ENCODE measurements at regions not wholly inside any gene's neighbourhood (a gene's known extent, or its start where the extent isn't known, plus 50 kb on each side); places are given as distances from the start of the nearest gene placed in this dataset.
"Not testable (repeated sequence)": the region's sequence is repeated elsewhere in the genome, so short reads cannot be mapped to it uniquely, and the experiment has no call there.

- DNase-seq (ENCODE audit: low read depth in 4 of 4, low spot score in 3 of 4): no peak
These were observed 366.1 kb upstream of the ZNF32 start for GRCh38 chr10:44014644-44015250.

DNA sequence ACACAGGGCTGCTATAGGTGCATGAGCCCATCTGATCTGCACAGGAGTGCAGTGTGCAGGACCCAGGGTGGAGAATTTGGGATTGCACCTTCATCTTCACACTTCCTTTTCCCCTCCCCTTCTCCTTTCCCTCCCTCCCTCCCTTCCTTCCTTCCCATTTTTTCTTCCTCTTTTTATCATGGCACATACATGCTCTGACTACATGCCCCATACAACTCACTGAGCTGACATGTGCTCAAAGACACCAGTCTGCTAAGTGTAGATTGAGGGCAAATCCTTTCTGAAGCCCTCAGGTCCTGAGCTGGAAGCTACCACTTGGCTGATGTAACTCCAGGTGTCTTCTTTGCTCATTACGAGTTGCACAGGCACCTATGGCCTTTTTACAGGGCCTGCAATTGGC lies 365.3 kb upstream of the ZNF32 start:
- no peak for DNase-seq (ENCODE audit: low read depth in 4 of 4, low spot score in 3 of 4)

DNA sequence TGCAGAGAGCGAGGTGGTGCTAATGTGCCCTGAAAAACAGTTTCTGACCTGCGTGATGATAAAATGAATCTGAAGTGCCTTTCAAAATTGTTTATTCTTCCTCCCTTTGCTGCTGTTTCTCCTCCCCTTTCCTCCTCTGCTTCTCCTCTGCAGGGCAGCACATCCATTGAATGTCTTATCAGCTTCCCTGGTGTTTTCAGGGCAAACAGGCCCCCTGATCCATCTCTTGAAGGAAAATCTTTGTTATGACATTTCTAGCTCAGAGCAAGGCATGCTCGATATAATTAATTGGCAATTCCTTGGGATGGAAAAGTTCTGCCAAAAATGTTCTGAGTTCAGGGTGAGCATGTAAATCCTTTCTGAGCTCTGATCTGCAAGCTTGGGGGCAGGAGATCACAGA lies 364.2 kb upstream of the ZNF32 start:
- DNase-seq (ENCODE audit: low read depth in 4 of 4, low spot score in 3 of 4): no peak

DNA sequence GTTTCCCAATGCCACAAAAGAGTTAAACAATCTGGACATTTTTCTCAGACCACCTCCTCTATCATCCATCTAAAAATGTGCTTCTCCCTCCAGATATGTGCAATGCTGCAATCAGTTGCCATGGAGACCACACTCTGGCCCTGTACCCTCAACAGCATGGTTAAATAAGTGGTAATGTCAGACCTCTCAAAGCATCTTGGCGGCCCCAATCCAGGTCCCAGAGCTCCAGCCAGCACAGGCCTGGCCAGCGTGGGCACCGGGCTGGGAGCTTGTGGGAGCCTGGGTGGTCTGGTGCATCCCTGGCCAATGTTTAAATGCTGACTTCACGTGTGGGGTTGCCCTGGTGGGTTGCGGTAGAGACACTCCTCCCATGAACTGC lies 362.9 kb upstream of the ZNF32 start:
- no peak for DNase-seq (ENCODE audit: low read depth in 4 of 4, low spot score in 3 of 4)

GRCh38 chr10:44010873-44011602 lies 362.4 kb upstream of the ZNF32 start:
- no peak for DNase-seq (ENCODE audit: low read depth in 4 of 4, low spot score in 3 of 4)

GRCh38 chr10:44009891-44010632 lies 361.4 kb upstream of the ZNF32 start:
- DNase-seq (ENCODE audit: low read depth in 4 of 4, low spot score in 3 of 4): no peak

DNA sequence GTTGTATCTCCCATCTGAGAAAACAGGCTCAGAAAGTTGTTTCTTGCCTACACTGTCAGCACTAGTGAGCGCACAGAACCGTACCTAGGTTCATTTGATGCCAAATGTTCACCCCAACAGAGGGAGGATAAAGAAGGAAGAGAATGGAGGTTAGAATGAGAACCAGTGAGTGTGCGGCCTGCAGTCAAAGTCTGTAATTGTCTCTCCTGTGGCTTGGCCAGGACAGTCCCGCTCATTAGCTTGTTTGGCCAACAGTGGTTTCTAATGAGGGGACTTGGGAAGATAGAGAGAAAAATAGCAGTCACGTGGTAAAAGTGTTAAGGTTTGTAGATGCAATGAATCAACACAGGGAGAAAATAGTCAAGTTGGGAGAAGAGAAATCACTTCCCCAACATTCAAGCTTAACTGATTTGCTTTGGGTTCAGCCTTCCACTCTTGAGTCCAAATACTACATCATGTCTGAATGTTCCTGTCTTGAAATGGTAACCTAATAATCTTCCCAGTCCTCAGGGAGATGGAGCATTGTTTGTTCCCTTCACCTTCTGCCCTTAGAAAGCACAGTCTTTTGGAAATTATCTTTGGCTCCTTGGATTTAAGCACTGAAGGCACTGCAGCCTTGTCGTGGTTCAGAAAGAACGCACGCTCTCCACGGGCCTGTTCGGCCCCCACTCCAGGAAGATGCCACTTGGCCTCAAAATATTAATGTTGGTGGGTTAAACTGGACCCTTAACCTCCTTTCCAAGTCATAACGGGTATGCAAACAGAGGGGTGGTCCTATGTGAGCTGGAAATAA lies 360.4 kb upstream of the ZNF32 start:
- DNase-seq (ENCODE audit: low read depth in 4 of 4, low spot score in 3 of 4): no peak

DNA sequence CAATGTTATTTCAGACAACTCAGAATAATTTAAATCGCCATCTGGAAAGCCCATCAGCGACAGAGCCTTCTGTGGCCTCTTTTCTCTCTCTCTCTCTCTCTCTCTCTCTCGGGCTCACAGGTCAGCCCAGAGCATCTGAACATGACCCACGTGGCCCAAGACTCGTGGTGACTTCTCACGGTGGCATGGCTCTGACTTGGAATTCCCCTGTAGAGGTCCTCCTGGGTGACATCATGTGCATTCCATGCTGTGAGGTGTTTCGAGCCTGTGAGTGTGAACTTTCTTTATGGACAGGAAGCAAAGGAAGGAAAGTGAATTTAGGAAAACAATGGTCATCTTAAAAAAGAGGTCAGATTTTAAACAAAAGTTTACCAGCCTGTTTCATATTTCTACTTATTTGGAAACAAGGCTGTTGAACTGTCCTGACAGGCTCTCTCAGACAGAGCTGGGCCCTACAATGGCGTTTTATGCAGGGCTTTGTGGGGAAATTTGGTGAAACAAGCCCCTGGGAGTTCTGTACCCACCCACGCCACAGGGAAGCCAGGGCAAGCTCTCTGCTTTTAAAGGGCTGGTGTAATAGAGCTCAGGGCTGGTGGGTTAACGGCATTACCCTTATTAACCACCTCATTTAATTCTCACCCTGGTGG lies 359.7 kb upstream of the ZNF32 start:
- DNase-seq (ENCODE audit: low read depth in 4 of 4, low spot score in 3 of 4): no peak

- DNase-seq (ENCODE audit: low read depth in 4 of 4, low spot score in 3 of 4): no peak
These were observed 358.1 kb upstream of the ZNF32 start for GRCh38 chr10:44006771-44007170.

DNA sequence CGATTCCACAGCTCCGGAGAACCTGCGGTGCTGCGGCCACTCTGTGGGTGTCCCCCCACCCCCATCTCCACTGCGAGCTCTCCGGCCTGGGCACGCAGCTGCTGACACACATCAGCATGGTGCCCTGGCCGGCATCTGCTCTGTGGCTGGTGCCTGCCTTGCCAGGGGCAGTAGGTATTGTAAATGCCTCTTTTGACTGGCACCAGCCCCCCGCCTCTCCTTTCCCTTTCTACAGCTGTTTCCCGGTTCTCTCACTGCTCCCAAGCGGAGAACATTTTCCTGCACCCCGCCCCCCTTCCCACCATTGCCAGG lies 357.1 kb upstream of the ZNF32 start:
- DNase-seq (ENCODE audit: low read depth in 4 of 4, low spot score in 3 of 4): no peak

GRCh38 chr10:44004913-44005787 lies 356.5 kb upstream of the ZNF32 start:
- DNase-seq (ENCODE audit: low read depth in 4 of 4, low spot score in 3 of 4): no peak

GRCh38 chr10:43998021-43998809 lies 349.5 kb upstream of the ZNF32 start:
- DNase-seq (ENCODE audit: low read depth in 4 of 4, low spot score in 3 of 4): peak in 1 of 4 donors; percentile 22

DNA sequence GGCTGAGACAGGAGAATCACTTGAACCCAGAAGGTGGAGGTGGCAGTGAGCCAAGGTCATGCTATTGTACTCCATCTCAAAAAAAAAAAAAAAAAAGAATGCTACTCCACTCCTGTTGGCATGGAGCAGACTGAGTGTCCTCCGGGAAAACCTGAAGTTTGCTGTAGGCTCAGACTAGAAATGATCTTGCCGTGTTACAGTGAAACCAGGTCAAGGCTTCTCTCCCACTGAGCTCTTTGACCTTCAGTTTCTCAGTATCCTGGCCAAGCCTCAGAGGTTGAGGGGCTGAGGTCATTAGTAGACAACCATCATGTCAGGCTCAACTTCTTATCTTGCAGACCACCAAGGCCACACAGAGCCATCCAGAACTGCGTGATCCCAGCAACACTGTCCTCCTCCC lies 348.6 kb upstream of the ZNF32 start:
- DNase-seq (ENCODE audit: low read depth in 4 of 4, low spot score in 3 of 4): no peak

DNA sequence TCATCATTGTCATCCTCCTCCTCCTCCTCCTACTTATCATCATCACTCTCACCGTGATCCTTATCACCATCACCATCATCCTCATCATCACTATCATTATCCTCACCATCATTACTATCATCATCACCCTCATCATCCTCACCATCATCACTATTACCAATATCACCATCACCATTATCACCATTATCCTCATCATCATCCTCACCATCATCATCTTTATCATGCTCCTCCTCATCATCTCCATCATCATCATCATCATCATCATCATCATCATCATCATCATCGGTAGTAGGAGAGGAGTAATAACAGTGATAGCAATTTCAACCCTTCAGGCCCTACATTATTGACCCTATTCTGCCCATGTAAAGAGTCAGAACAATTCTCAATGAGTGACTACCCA lies 345.9 kb upstream of the ZNF32 start:
- DNase-seq (ENCODE audit: low read depth in 4 of 4, low spot score in 3 of 4): no peak

- not testable (repeated sequence) for DNase-seq (ENCODE audit: low read depth in 4 of 4, low spot score in 3 of 4)
These were observed 344.1 kb upstream of the ZNF32 start for GRCh38 chr10:43992816-43993215.

- no peak for DNase-seq (ENCODE audit: low read depth in 4 of 4, low spot score in 3 of 4)
These were observed 337.7 kb upstream of the ZNF32 start for GRCh38 chr10:43986374-43986773.

DNA sequence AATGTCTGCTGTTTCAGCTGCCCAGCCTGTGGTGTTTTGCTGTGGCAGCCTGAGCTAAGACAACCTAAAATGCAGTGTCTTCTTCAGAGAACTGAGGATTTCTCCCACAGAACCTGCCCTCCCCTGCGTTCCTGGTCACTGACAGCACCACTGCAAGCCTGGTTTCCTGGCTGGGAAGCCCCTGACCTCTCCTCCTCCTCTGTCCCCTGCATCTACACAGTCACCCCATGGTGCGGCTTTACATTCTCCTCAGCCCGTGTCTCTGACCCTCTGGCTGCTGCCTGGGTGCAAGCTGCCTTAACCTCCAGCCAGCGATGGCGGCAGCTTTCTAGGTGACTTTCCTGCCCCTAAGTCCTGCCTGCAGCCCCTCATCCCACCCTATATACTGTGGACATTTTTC lies 337.3 kb upstream of the ZNF32 start:
- no peak for DNase-seq (ENCODE audit: low read depth in 4 of 4, low spot score in 3 of 4)

- no peak for DNase-seq (ENCODE audit: low read depth in 4 of 4, low spot score in 3 of 4)
These were observed 335.2 kb upstream of the ZNF32 start for GRCh38 chr10:43983856-43984271.

DNA sequence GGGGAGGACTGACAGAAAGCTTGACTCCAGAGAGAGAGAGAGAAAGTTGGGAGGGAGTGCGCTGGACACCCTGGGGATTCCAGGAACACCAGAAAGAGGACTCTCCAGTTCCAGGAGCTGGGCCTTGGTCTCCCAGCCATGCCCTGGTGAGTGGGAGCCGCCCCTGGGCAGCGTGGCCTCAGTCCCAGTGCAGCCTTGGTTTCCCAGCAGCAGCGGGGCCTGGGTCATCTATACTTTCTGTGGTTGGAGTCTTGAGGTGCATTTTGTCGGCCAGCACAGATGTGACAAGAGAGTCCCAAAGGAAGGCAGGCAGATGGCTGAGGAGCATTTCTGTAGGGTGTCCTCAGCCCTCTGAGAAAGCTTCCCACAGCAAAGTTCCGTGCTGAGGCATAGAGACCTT lies 334.7 kb upstream of the ZNF32 start:
- no peak for DNase-seq (ENCODE audit: low read depth in 4 of 4, low spot score in 3 of 4)
